Liver (tissue), 3 donors: ENCODE measurements at regions not wholly inside any gene's neighbourhood (a gene's known extent, or its start where the extent isn't known, plus 50 kb on each side); places are given as distances from the start of the nearest gene placed in this dataset.

ENCODE experiments used
- ATF3 ChIP-seq: IDR thresholded peaks from 2 replicates; pipeline ENCODE4 v1.6.1; 2016; ENCODE audit warnings: antibody characterized with exemption
- CTCF ChIP-seq: fragments of 150-350 bp; IDR thresholded peaks from 2 replicates; pipeline ENCODE4 v1.5.1; 2017; ENCODE audit warnings: improper control_type of control experiment, low read depth, low read length; ENCODE audit not compliant: missing input control
- GABPA ChIP-seq, 2 donors: IDR thresholded peaks in 1 of 2; conservative IDR thresholded peaks in 1 of 2; 2 replicates each; pipeline ENCODE4 v1.6.1; 2016; ENCODE audit warnings: antibody characterized with exemption in 2 of 2, mild to moderate bottlenecking in 1 of 2, moderate library complexity in 1 of 2
- JUND ChIP-seq, 2 donors: IDR thresholded peaks; 2 replicates each; pipeline ENCODE4 v1.6.1; 2016; ENCODE audit warnings: antibody characterized with exemption in 2 of 2
- NR2F2 ChIP-seq: IDR thresholded peaks from 2 replicates; pipeline ENCODE4 v1.6.1; 2016; ENCODE audit warnings: antibody characterized with exemption
- RAD21 ChIP-seq, 2 donors: IDR thresholded peaks; 2 replicates each; pipeline ENCODE4 v1.6.1; 2016; ENCODE audit warnings: antibody characterized with exemption in 2 of 2, mild to moderate bottlenecking in 2 of 2
- SP1 ChIP-seq: IDR thresholded peaks from 2 replicates; pipeline ENCODE4 v1.6.1; 2018; ENCODE audit warnings: antibody characterized with exemption, mild to moderate bottlenecking
- TAF1 ChIP-seq: conservative IDR thresholded peaks from 2 replicates; pipeline ENCODE4 v1.6.1; 2016; ENCODE audit warnings: antibody characterized with exemption, mild to moderate bottlenecking
- donor health status: healthy.
- donor health status: healthy.

GRCh38 chr4:106624671-106625070 is 256.1 kb upstream of the GIMD1 start:
- TF ChIP-seq CTCF, result no peak
- TF ChIP-seq NR2F2, result no peak
- TF ChIP-seq SP1, result no peak
- no peak for TF ChIP-seq RAD21 (IDR thresholded peaks at IDR 0.05)
- TF ChIP-seq TAF1, result no peak
- no peak for TF ChIP-seq ATF3
- TF ChIP-seq JUND (IDR thresholded peaks at IDR 0.05), result no peak
- TF ChIP-seq GABPA (IDR thresholded peaks at IDR 0.05 in 1 of 2, conservative IDR thresholded peaks at IDR 0.05 in 1 of 2), result no peak
